Breast epithelium (tissue), 4 donors: ENCODE measurements at regions not wholly inside any gene's neighbourhood (a gene's known extent, or its start where the extent isn't known, plus 50 kb on each side); places are given as distances from the start of the nearest gene placed in this dataset.

Experiments used
- DNase-seq, 2 donors: peaks; one replicate each; pipeline ENCODE4 v3.0.0-alpha.2; 2019; ENCODE audit warnings: low spot score in 2 of 2
- H3K27ac ChIP-seq, 2 donors: fragments of 200-600 bp; sonication (generic) in 1 of 2; one replicate each; pipeline ENCODE4 v1.5.1; 2016 to 2019; ENCODE audit warnings: mild to moderate bottlenecking in 1 of 2
- H3K27me3 ChIP-seq, 2 donors: fragments of 200-600 bp; sonication (generic) in 1 of 2; one replicate each; pipeline versions ENCODE4 v1.5.1 to v1.6.0; 2017 to 2019; ENCODE audit warnings: control low read depth in 1 of 2, mild to moderate bottlenecking in 1 of 2
- H3K36me3 ChIP-seq: fragments of 200-600 bp; one replicate; pipeline ENCODE4 v1.5.1; 2019
- H3K4me1 ChIP-seq, 2 donors: fragments of 200-600 bp; sonication (generic); one replicate each; pipeline ENCODE4 v1.5.1; 2016 to 2019; ENCODE audit warnings: control low read depth in 1 of 2
- H3K4me3 ChIP-seq, 3 donors: fragments of 200-600 bp; sonication (generic); 1 replicate in 2 of 3; 2 replicates in 1 of 3; pipeline ENCODE4 v1.5.1; 2016 to 2019; ENCODE audit warnings: mild to moderate bottlenecking in 3 of 3, moderate library complexity in 2 of 3
- H3K9me3 ChIP-seq, 2 donors: fragments of 200-600 bp; sonication (generic) in 1 of 2; one replicate each; pipeline ENCODE4 v1.5.1; 2016 to 2019; ENCODE audit warnings: control low read depth in 1 of 2
- POLR2A ChIP-seq: fragments of 450-650 bp; IDR thresholded peaks from one replicate; pipeline ENCODE4 v1.6.1; 2016; ENCODE audit warnings: antibody characterized with exemption, mild to moderate bottlenecking, moderate library complexity
- POLR2AphosphoS5 ChIP-seq, 3 donors: sonication (generic); formaldehyde crosslinking; IDR thresholded peaks; one replicate each; pipeline ENCODE4 v1.6.1; 2017; ENCODE audit warnings: antibody characterized with exemption in 3 of 3
- intact Hi-C: fragments of 100-400 bp; cut with DNase I; formaldehyde crosslinking; loops from one replicate; pipeline ENCODE4 v1.15.1; 2023; ENCODE audit warnings: low total_unique reads
- TF ChIP-seq, protein P1 (sequence below), 3 donors: fragments of 450-650 bp; IDR thresholded peaks; one replicate each; pipeline ENCODE4 v1.5.1; 2016 to 2017; ENCODE audit warnings: antibody characterized with exemption in 3 of 3, mild to moderate bottlenecking in 3 of 3, moderate library complexity in 3 of 3

DNA sequence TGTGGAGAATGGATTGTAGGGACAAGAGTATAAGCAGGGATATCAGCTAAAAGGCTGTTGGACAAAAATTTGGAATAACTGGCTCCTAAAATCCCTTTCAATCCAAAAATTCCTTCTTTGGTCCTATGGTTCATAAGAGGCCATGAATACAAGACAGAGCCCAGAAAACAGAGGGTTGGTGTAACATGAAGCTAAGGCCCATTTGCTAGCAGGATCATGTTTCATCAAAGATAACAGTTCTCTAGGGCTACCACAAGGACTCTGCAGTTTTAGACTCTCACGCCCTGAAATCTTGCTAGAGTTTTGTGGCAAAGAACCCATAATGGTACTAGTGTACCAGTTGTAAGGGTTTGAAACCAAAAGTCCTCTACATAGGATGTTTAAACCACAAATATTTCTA is 327.8 kb upstream of the TBX18 start:
- no peak overlapping the region for H3K4me3 ChIP-seq
- H3K27me3 ChIP-seq, result no peaks in the 10 kb centered on the region
- no peaks in the 10 kb centered on the region for H3K36me3 ChIP-seq
- DNase-seq, result no peak
- no peaks in the 10 kb centered on the region for H3K4me1 ChIP-seq
- peaks cover 0 to 15% of the 10 kb centered on the region in 2 donors for H3K9me3 ChIP-seq
- H3K27ac ChIP-seq, result no peak overlapping the region
- intact Hi-C loops, result no loop called here
- TF ChIP-seq POLR2AphosphoS5 (IDR thresholded peaks at IDR 0.05), result no peak
- TF ChIP-seq, protein P1, sequence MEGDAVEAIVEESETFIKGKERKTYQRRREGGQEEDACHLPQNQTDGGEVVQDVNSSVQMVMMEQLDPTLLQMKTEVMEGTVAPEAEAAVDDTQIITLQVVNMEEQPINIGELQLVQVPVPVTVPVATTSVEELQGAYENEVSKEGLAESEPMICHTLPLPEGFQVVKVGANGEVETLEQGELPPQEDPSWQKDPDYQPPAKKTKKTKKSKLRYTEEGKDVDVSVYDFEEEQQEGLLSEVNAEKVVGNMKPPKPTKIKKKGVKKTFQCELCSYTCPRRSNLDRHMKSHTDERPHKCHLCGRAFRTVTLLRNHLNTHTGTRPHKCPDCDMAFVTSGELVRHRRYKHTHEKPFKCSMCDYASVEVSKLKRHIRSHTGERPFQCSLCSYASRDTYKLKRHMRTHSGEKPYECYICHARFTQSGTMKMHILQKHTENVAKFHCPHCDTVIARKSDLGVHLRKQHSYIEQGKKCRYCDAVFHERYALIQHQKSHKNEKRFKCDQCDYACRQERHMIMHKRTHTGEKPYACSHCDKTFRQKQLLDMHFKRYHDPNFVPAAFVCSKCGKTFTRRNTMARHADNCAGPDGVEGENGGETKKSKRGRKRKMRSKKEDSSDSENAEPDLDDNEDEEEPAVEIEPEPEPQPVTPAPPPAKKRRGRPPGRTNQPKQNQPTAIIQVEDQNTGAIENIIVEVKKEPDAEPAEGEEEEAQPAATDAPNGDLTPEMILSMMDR (IDR thresholded peaks at IDR 0.05), result no peak
- TF ChIP-seq POLR2A, result no peak

DNA sequence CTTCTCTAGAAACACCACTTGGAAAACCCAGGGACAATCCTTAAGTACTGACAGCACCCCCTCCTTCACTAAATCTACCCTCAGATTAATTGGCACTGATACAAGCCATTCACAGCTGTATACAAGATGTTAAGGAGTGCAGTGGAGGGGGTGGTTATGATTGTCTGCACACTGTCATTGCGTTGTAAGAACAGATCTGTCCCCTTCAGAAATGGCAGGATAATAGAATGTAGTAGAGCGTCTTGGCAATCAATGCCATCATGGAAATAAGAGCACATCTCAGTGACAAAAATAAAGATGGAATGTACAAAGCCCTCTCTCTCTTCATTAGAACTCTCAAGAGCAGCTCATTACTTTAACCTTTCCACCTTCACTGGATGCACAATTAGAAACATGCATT is 324.9 kb upstream of the TBX18 start:
- no peak for DNase-seq
- TF ChIP-seq, protein P1 (IDR thresholded peaks at IDR 0.05), result no peak
- TF ChIP-seq POLR2AphosphoS5 (IDR thresholded peaks at IDR 0.05), result no peak
- TF ChIP-seq POLR2A, result no peak
- Histone ChIP-seq H3K9me3 (no peaks in the 10 kb centered on the region), H3K36me3 (no peaks in the 10 kb centered on the region), H3K4me3 (no peak overlapping the region), H3K4me1 (no peaks in the 10 kb centered on the region), H3K27me3 (no peaks in the 10 kb centered on the region), H3K27ac (no peak overlapping the region)
- intact Hi-C loops, result loop anchor here (1.0 kb wide), 1 partner anchor 21 kb away; no protein-coding TSS in a partner anchor

DNA sequence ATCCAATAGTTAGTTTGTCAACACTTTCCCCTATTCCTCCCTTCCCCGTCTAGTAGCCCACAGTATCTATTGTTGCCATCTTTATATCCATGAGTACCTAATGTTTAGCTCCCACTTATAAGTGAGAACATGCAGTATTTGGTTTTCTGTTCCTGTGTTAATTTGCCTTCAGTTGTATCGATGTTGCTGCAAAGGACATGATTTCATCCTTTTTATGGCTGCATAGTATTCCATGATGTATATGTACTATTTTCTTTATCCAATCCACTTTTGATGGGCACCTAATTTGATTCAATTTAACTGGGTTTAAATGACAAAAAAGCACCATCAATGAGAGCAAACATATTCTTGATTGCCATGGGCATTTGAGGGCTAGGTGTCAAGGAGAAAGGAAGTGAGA is 321.5 kb upstream of the TBX18 start:
- Histone ChIP-seq H3K9me3 (no peaks in the 10 kb centered on the region), H3K4me3 (no peak overlapping the region), H3K36me3 (no peaks in the 10 kb centered on the region), H3K4me1 (no peaks in the 10 kb centered on the region), H3K27me3 (no peaks in the 10 kb centered on the region), H3K27ac (no peak overlapping the region)
- DNase-seq, result no peak
- TF ChIP-seq POLR2A, result no peak
- TF ChIP-seq POLR2AphosphoS5 (IDR thresholded peaks at IDR 0.05), result no peak
- TF ChIP-seq, protein P1 (IDR thresholded peaks at IDR 0.05), result no peak
- intact Hi-C loops, result no loop called here

DNA sequence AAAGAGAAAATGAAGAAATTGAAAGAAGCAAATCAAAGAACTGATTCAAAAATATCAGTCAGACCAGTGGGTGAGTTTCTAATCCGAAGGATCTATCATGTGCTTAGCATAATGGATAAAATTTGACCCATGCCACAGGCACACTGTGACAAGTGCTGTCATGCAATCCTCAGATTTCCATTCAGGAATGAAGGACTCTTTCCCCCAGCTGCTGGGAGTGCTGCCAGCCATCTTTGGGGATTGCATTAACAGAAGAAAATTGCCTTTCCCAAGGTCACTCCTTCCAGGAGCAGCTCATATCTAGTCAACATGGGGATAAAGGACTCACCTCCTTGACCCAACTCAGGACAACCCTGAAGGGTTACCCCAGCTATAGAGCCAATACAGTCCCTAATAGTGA is 316.7 kb upstream of the TBX18 start:
- no peak overlapping the region for H3K27ac ChIP-seq
- no peaks in the 10 kb centered on the region for H3K36me3 ChIP-seq
- no peaks in the 10 kb centered on the region for H3K27me3 ChIP-seq
- no peaks in the 10 kb centered on the region for H3K9me3 ChIP-seq
- H3K4me3 ChIP-seq, result no peak overlapping the region
- no peak for DNase-seq
- H3K4me1 ChIP-seq, result no peaks in the 10 kb centered on the region
- intact Hi-C loops, result no loop called here
- TF ChIP-seq POLR2A, result no peak
- TF ChIP-seq, protein P1 (IDR thresholded peaks at IDR 0.05), result no peak
- TF ChIP-seq POLR2AphosphoS5 (IDR thresholded peaks at IDR 0.05), result no peak

DNA sequence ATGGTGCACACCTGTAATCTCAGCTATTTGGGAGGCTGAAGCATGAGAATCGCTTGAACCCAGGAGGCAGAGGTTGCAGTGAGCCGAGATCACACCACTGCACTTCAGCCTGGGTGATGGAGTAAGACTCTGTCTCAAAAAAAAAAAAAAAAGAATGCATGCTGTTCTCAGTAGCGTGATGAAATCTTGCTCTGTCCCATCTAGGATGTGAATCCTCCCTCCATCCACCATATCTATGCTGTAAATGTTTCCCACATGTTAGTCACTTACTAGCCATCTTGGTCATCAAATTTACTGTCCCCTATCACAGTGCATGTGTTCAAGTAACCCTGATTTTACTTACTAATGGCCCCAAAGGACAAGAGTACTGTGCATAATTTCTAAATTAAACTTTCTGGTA is 315.4 kb upstream of the TBX18 start:
- DNase-seq, result no peak
- TF ChIP-seq POLR2A (no peak), POLR2AphosphoS5 (IDR thresholded peaks at IDR 0.05) (no peak)
- TF ChIP-seq, protein P1 (IDR thresholded peaks at IDR 0.05), result no peak

More for the DNA sequence above, 315.4 kb upstream of the TBX18 start:
- H3K36me3 ChIP-seq, result no peaks in the 10 kb centered on the region
- intact Hi-C loops, result no loop called here
- H3K4me3 ChIP-seq, result no peak overlapping the region
- no peaks in the 10 kb centered on the region for H3K27me3 ChIP-seq
- no peaks in the 10 kb centered on the region for H3K9me3 ChIP-seq
- no peaks in the 10 kb centered on the region for H3K4me1 ChIP-seq
- H3K27ac ChIP-seq, result no peak overlapping the region
